Endothelial cell of umbilical vein (primary cell): ENCODE measurements at regions not wholly inside any gene's neighbourhood (a gene's known extent, or its start where the extent isn't known, plus 50 kb on each side); places are given as distances from the start of the nearest gene placed in this dataset.

Source experiments
- BruUV-seq: library from RNA; stranded (reverse); fragments of 400-500 nt; replicated peaks from 2 replicates; lab custom pipeline; 2021; lab: Mats Ljungman, UMichigan
- CTCF ChIA-PET: fragments of 300-600, 350-600 bp; sonication (Branson Sonifier 250); formaldehyde crosslinking; loops from one replicate; lab custom pipeline; 2021; ENCODE audit warnings: antibody characterized with exemption, inconsistent platforms; lab: Charles Lee
- POLR2A ChIA-PET: fragments of 300-600, 350-600 bp; sonication (Branson Sonifier 250); formaldehyde crosslinking; loops from one replicate; lab custom pipeline; 2021; ENCODE audit warnings: antibody characterized with exemption, inconsistent platforms; lab: Charles Lee
- DNase-seq: peaks from one replicate; pipeline ENCODE4 v3.0.0-alpha.2; 2011; ENCODE audit warnings: low read depth, low spot score
- FAIRE-seq: peaks from 2 replicates; lab custom pipeline; 2011; peaks lifted over from hg19 to GRCh38; lab: Jason Lieb, UNC
- H2AFZ ChIP-seq: 2 replicates; pipeline ENCODE4 v1.6.0; 2012; ENCODE audit warnings: low read depth, low read length, control low read depth, inconsistent platforms
- H3K27ac ChIP-seq: 2 replicates; pipeline ENCODE4 v1.5.1; 2011; ENCODE audit warnings: low read depth, mild to moderate bottlenecking, control low read depth, low read length, moderate library complexity; ENCODE audit not compliant: insufficient read depth
- H3K27me3 ChIP-seq, 2 experiments: 2 replicates each; pipeline versions ENCODE4 v1.6.0 to v1.6.1; 2011; ENCODE audit warnings: low read length in 2 of 2, mixed read lengths in 1 of 2; ENCODE audit not compliant: control insufficient read depth in 2 of 2, insufficient read depth in 2 of 2
- H3K36me3 ChIP-seq, 2 experiments: 2 replicates in 1 of 2; 3 replicates in 1 of 2; pipeline ENCODE4 v1.5.1; 2011; ENCODE audit warnings: low read length in 2 of 2, mild to moderate bottlenecking in 1 of 2, moderate library complexity in 1 of 2; ENCODE audit not compliant: control insufficient read depth in 2 of 2, insufficient read depth in 2 of 2; ENCODE audit errors: extremely low read depth in 1 of 2
- H3K4me1 ChIP-seq: 3 replicates; pipeline ENCODE4 v1.5.1; 2011; ENCODE audit warnings: mild to moderate bottlenecking, low read length; ENCODE audit not compliant: control insufficient read depth, insufficient read depth; ENCODE audit errors: extremely low read depth
- H3K4me2 ChIP-seq: 2 replicates; pipeline ENCODE4 v1.6.1; 2011; ENCODE audit warnings: low read length, control low read depth, mixed read lengths; ENCODE audit not compliant: insufficient read depth
- H3K4me3 ChIP-seq, 3 experiments: fragments of 200-600 bp in 1 of 3; sonication (generic), shearing (Covaris generic) in 1 of 3; replicated peaks in 1 of 3; 2 replicates each; pipeline ENCODE4 v1.5.1; 2011 to 2016; ENCODE audit warnings: control low read depth in 3 of 3, low read length in 3 of 3, mild to moderate bottlenecking in 2 of 3, inconsistent platforms in 1 of 3, low read depth in 1 of 3, moderate library complexity in 1 of 3; ENCODE audit not compliant: insufficient read depth in 1 of 3
- H3K79me2 ChIP-seq: 2 replicates; pipeline ENCODE4 v1.6.0; 2012; ENCODE audit warnings: low read length, inconsistent platforms; ENCODE audit not compliant: control insufficient read depth, insufficient read depth
- H3K9ac ChIP-seq: replicated peaks from 2 replicates; pipeline ENCODE3; 2011; ENCODE audit warnings: low read length, control low read depth; ENCODE audit not compliant: insufficient read depth; ENCODE audit errors: extremely low read depth
- H3K9me1 ChIP-seq: replicated peaks from 3 replicates; pipeline ENCODE4 v1.6.0; 2011; ENCODE audit warnings: mild to moderate bottlenecking, low read length; ENCODE audit not compliant: control insufficient read depth, insufficient read depth; ENCODE audit errors: extremely low read depth
- H3K9me3 ChIP-seq: replicated peaks from 2 replicates; pipeline ENCODE4 v1.5.1; 2012; ENCODE audit warnings: low read length, inconsistent platforms; ENCODE audit not compliant: control insufficient read depth, insufficient read depth
- H4K20me1 ChIP-seq: replicated peaks from 2 replicates; pipeline ENCODE3; 2011; ENCODE audit warnings: mild to moderate bottlenecking, low read length; ENCODE audit not compliant: control insufficient read depth, insufficient read depth; ENCODE audit errors: extremely low read depth
- EZH2 ChIP-seq: IDR thresholded peaks from 2 replicates; pipeline ENCODE4 v1.6.1; 2012; ENCODE audit warnings: borderline replicate concordance, low read depth, mild to moderate bottlenecking, moderate library complexity, low read length, inconsistent platforms; ENCODE audit not compliant: severe bottlenecking
- FOS ChIP-seq: IDR thresholded peaks from 2 replicates; pipeline ENCODE4 v1.6.1; 2011; ENCODE audit warnings: mild to moderate bottlenecking, low read length, moderate library complexity, borderline replicate concordance; ENCODE audit not compliant: insufficient read depth
- GATA2 ChIP-seq: IDR thresholded peaks from 2 replicates; pipeline ENCODE4 v1.7.0; 2011; ENCODE audit warnings: low read depth, mild to moderate bottlenecking, moderate library complexity, mixed read lengths, low read length; ENCODE audit not compliant: insufficient read length, insufficient read depth
- JUN ChIP-seq: IDR thresholded peaks from 2 replicates; pipeline ENCODE4 v1.6.1; 2011; ENCODE audit warnings: borderline replicate concordance, low read depth; ENCODE audit not compliant: insufficient read length, insufficient read depth
- MYC ChIP-seq: IDR thresholded peaks from one replicate; pipeline ENCODE4 v1.6.1; 2011; ENCODE audit warnings: mild to moderate bottlenecking, low read depth, low read length
- POLR2A ChIP-seq: IDR thresholded peaks from 2 replicates; pipeline ENCODE4 v1.6.1; 2012; ENCODE audit warnings: low read depth, mild to moderate bottlenecking, control low read depth, low read length
- POLR2AphosphoS5 ChIP-seq: IDR thresholded peaks from 2 replicates; pipeline ENCODE4 v1.6.1; 2012; ENCODE audit warnings: low read depth, mild to moderate bottlenecking, control low read depth, low read length, moderate library complexity; ENCODE audit not compliant: insufficient read depth
- dilution Hi-C: fragments of 300-500 bp; cut with MboI; formaldehyde crosslinking; loops from one replicate; pipeline ENCODE4 v1.15.0; 2019; ENCODE audit warnings: low sequenced_read_pairs; ENCODE audit not compliant: extremely low pct_ligation_motif_present
- intact Hi-C: fragments of 100-400 bp; cut with micrococcal nuclease; formaldehyde crosslinking; loops from one replicate; pipeline ENCODE4 v1.10.0; 2022
- TF ChIP-seq, protein P1 (sequence below), 2 donors: IDR thresholded peaks; 1 replicate in 1 of 2; 2 replicates in 1 of 2; pipeline ENCODE4 v1.5.1; 2011; ENCODE audit warnings: low read length in 2 of 2, mild to moderate bottlenecking in 2 of 2, moderate library complexity in 2 of 2, control low read depth in 1 of 2, inconsistent platforms in 1 of 2, low read depth in 1 of 2; ENCODE audit not compliant: insufficient read depth in 1 of 2; ENCODE audit errors: extremely low read depth in 1 of 2
- TF ChIP-seq, protein P2 (sequence below): IDR thresholded peaks from 2 replicates; pipeline ENCODE4 v1.6.1; 2011; ENCODE audit not compliant: insufficient read depth, insufficient read length

DNA sequence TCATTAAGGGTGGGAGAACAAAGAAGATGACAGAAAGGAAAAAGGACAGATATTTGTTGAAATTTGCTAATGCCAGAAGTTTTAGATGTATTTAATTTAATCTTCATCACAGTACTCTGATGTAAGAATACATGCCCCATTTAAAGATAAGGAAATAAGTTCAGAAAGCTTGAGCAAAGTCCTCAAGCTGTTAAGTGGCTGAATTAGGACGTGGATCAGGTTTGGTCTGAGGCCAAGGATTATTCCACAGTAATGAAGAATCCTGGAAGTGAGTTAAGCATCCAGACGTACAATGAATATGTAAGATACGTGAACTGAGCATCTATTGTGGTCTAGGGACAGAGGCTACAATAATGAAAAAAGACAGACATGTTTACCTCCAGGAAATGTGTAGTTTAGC lies 671.3 kb downstream of the PRELID2 start:
- no TSS peak for BruUV-seq
- Histone ChIP-seq H3K4me3 (no peak overlapping the region), H3K79me2 (no peaks in the 10 kb centered on the region), H3K4me1 (no peaks in the 10 kb centered on the region), H3K36me3 (no peaks in the 10 kb centered on the region), H3K9ac (no peak overlapping the region), H3K4me2 (no peak overlapping the region), H4K20me1 (no peaks in the 10 kb centered on the region), H2AFZ (no peak overlapping the region), H3K9me1 (no peaks in the 10 kb centered on the region), H3K27ac (no peak overlapping the region), H3K9me3 (no peaks in the 10 kb centered on the region), H3K27me3 (peaks cover 0 to 2% of the 10 kb centered on the region in 2 experiments)
- ChIA-PET CTCF (interaction anchor here (1.3 kb wide), 1 partner anchor 211 kb away, joined by 3 read pairs; no protein-coding TSS in a partner anchor), POLR2A (no interaction called here)
- dilution Hi-C loops (no loop called here), intact Hi-C loops (no loop called here)
- DNase-seq = no peak
- no peak for TF ChIP-seq GATA2
- no peak for TF ChIP-seq FOS
- TF ChIP-seq, protein P1, sequence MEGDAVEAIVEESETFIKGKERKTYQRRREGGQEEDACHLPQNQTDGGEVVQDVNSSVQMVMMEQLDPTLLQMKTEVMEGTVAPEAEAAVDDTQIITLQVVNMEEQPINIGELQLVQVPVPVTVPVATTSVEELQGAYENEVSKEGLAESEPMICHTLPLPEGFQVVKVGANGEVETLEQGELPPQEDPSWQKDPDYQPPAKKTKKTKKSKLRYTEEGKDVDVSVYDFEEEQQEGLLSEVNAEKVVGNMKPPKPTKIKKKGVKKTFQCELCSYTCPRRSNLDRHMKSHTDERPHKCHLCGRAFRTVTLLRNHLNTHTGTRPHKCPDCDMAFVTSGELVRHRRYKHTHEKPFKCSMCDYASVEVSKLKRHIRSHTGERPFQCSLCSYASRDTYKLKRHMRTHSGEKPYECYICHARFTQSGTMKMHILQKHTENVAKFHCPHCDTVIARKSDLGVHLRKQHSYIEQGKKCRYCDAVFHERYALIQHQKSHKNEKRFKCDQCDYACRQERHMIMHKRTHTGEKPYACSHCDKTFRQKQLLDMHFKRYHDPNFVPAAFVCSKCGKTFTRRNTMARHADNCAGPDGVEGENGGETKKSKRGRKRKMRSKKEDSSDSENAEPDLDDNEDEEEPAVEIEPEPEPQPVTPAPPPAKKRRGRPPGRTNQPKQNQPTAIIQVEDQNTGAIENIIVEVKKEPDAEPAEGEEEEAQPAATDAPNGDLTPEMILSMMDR (IDR thresholded peaks at IDR 0.05; ENCODE audit: extremely low read depth in 1 of 2, insufficient read depth in 1 of 2, low read depth in 1 of 2, low read length in 2 of 2) = no peak
- no peak for TF ChIP-seq POLR2AphosphoS5
- TF ChIP-seq JUN = no peak
- no peak for TF ChIP-seq POLR2A
- FAIRE-seq = no peak

DNA sequence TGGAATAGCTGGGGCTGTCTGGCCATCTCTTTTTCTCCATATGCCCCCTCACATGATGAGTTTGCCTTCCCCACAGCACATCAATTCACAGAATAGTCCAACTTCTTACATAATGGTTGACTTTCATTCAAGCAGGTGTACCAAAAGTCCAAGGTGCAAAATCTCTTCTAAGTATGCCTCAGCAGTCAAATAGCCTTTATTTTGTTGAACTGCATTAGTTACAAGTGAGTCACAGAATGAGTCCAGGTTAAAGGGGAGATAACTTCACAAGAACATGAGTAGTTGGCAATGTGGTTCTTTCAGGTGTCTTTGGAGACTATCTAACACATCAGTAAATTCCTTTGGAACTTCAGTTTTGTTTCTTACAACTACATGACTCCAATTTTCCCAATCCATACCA lies 672.5 kb downstream of the PRELID2 start:
- CTCF ChIA-PET = interaction anchor here (0.6 kb wide), 1 partner anchor 697 kb away, joined by 3 read pairs; no protein-coding TSS in a partner anchor

More for the DNA sequence above, 672.5 kb downstream of the PRELID2 start:
- BruUV-seq = no TSS peak
- dilution Hi-C loops = no loop called here
- no peak overlapping the region for H3K9ac ChIP-seq
- H3K27me3 ChIP-seq = peaks cover 0 to 2% of the 10 kb centered on the region in 2 experiments
- intact Hi-C loops = no loop called here
- H3K36me3 ChIP-seq = no peaks in the 10 kb centered on the region
- TF ChIP-seq POLR2AphosphoS5 (no peak), POLR2A (no peak), GATA2 (no peak), JUN (no peak), FOS (no peak), EZH2 (no peak), MYC (no peak)
- TF ChIP-seq, protein P1 (IDR thresholded peaks at IDR 0.05; ENCODE audit: extremely low read depth in 1 of 2, insufficient read depth in 1 of 2, low read depth in 1 of 2, low read length in 2 of 2) = no peak
- TF ChIP-seq, protein P2, sequence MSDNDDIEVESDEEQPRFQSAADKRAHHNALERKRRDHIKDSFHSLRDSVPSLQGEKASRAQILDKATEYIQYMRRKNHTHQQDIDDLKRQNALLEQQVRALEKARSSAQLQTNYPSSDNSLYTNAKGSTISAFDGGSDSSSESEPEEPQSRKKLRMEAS = no peak
- no peaks in the 10 kb centered on the region for H3K9me1 ChIP-seq
- no peak overlapping the region for H3K4me3 ChIP-seq
- H3K79me2 ChIP-seq = no peaks in the 10 kb centered on the region
- no peak for FAIRE-seq
- no peaks in the 10 kb centered on the region for H3K9me3 ChIP-seq
- H3K27ac ChIP-seq = no peak overlapping the region
- no peak overlapping the region for H2AFZ ChIP-seq
- no peaks in the 10 kb centered on the region for H3K4me1 ChIP-seq
- H3K4me2 ChIP-seq = no peak overlapping the region
- no peaks in the 10 kb centered on the region for H4K20me1 ChIP-seq
- POLR2A ChIA-PET = no interaction called here
- no peak for DNase-seq
